Tibial nerve (tissue), 3 donors: ENCODE measurements at regions not wholly inside any gene's neighbourhood (a gene's known extent, or its start where the extent isn't known, plus 50 kb on each side); places are given as distances from the start of the nearest gene placed in this dataset.

ENCODE experiments used
- POLR2A ChIP-seq, 2 donors: fragments of 450-650 bp; IDR thresholded peaks; one replicate each; pipeline ENCODE4 v1.6.1; 2017; ENCODE audit warnings: antibody characterized with exemption in 2 of 2, mild to moderate bottlenecking in 2 of 2, moderate library complexity in 2 of 2
- TF ChIP-seq, protein P1 (sequence below), 5 experiments: fragments of 200-600 bp in 3 of 5; fragments of 450-650 bp in 2 of 5; sonication (generic) in 3 of 5; IDR thresholded peaks; one replicate each; pipeline ENCODE4 v1.5.1; 2016 to 2019; ENCODE audit warnings: antibody characterized with exemption in 5 of 5, mild to moderate bottlenecking in 3 of 5, moderate library complexity in 2 of 5

DNA sequence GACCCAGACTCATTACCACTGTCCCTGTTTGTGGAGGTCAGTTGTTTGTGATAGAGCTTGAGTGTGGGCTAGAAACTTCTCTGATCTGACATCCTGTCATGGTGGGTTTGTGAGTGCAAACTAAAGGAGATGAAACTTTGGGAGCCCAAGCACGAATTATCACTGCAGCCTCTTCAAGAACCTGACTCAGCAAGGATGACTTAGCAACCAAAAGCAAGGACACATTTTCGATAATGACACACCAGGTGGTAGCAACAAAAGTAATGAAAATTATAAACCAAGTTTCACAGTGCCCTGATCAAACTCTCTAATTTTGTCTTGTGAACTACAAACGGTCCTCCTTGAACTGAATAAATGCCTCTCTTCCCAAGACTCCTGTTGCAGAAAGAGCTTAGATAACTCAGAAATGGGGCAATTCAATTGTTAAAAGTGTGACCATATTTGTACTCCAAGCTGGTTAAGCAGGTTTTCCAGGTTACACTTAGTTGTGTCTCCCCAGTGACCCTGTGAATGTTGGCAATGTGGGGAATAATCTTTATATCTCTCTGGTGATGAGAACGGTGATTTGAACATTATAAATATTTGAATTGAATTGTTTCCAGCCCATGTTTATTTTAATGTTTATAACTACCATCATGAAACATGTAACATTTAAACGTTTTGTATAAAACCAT is 52.6 kb upstream of the ATP8A1 start:
- TF ChIP-seq, protein P1, sequence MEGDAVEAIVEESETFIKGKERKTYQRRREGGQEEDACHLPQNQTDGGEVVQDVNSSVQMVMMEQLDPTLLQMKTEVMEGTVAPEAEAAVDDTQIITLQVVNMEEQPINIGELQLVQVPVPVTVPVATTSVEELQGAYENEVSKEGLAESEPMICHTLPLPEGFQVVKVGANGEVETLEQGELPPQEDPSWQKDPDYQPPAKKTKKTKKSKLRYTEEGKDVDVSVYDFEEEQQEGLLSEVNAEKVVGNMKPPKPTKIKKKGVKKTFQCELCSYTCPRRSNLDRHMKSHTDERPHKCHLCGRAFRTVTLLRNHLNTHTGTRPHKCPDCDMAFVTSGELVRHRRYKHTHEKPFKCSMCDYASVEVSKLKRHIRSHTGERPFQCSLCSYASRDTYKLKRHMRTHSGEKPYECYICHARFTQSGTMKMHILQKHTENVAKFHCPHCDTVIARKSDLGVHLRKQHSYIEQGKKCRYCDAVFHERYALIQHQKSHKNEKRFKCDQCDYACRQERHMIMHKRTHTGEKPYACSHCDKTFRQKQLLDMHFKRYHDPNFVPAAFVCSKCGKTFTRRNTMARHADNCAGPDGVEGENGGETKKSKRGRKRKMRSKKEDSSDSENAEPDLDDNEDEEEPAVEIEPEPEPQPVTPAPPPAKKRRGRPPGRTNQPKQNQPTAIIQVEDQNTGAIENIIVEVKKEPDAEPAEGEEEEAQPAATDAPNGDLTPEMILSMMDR (IDR thresholded peaks at IDR 0.05): no peak
- TF ChIP-seq POLR2A (IDR thresholded peaks at IDR 0.05): no peak
